Rectal smooth muscle tissue (tissue), 1 donor: ENCODE measurements at regions not wholly inside any gene's neighbourhood (a gene's known extent, or its start where the extent isn't known, plus 50 kb on each side); places are given as distances from the start of the nearest gene placed in this dataset.
"Not testable (repeated sequence)": the region's sequence is repeated elsewhere in the genome, so short reads cannot be mapped to it uniquely, and the experiment has no call there.

Source experiments
- H3K27ac ChIP-seq: one replicate; pipeline ENCODE4 v1.7.0; 2013; ENCODE audit warnings: low read depth, low read length, inconsistent platforms
- H3K27me3 ChIP-seq: one replicate; pipeline ENCODE4 v1.7.0; 2013; ENCODE audit warnings: low read length; ENCODE audit not compliant: control insufficient read depth, insufficient read depth
- H3K36me3 ChIP-seq: one replicate; pipeline ENCODE4 v1.7.0; 2013; ENCODE audit warnings: low read length; ENCODE audit not compliant: control insufficient read depth, insufficient read depth
- H3K4me1 ChIP-seq: one replicate; pipeline ENCODE4 v1.7.0; 2013; ENCODE audit warnings: low read length; ENCODE audit not compliant: control insufficient read depth, insufficient read depth
- H3K4me3 ChIP-seq: one replicate; pipeline ENCODE4 v1.7.0; 2013; ENCODE audit warnings: low read length
- H3K9ac ChIP-seq: one replicate; pipeline ENCODE4 v1.7.0; 2013; ENCODE audit warnings: low read length

GRCh38 chr6:6997263-6998193 is 110.2 kb upstream of the RREB1 start:
- no peaks in the 10 kb centered on the region for H3K27me3 ChIP-seq
- no peak overlapping the region for H3K4me3 ChIP-seq
- no peak overlapping the region for H3K27ac ChIP-seq
- no peaks in the 10 kb centered on the region for H3K4me1 ChIP-seq
- H3K36me3 ChIP-seq = no peaks in the 10 kb centered on the region
- no peak overlapping the region for H3K9ac ChIP-seq

- Histone ChIP-seq H3K4me1 (no peaks in the 10 kb centered on the region), H3K27ac (no peak overlapping the region), H3K27me3 (no peaks in the 10 kb centered on the region), H3K4me3 (no peak overlapping the region), H3K36me3 (no peaks in the 10 kb centered on the region), H3K9ac (no peak overlapping the region)
These were observed 109.6 kb upstream of the RREB1 start for GRCh38 chr6:6998194-6998569.

GRCh38 chr6:7000825-7001777 is 106.7 kb upstream of the RREB1 start:
- H3K4me1 ChIP-seq = no peaks in the 10 kb centered on the region
- H3K27me3 ChIP-seq = no peaks in the 10 kb centered on the region
- no peaks in the 10 kb centered on the region for H3K36me3 ChIP-seq
- no peak overlapping the region for H3K4me3 ChIP-seq
- no peak overlapping the region for H3K27ac ChIP-seq
- no peak overlapping the region for H3K9ac ChIP-seq

GRCh38 chr6:7003041-7003440 is 104.7 kb upstream of the RREB1 start:
- H3K27ac ChIP-seq = no peak overlapping the region
- no peaks in the 10 kb centered on the region for H3K27me3 ChIP-seq

GRCh38 chr6:7004581-7005297 is 103.0 kb upstream of the RREB1 start:
- no peaks in the 10 kb centered on the region for H3K4me1 ChIP-seq
- H3K27me3 ChIP-seq = no peaks in the 10 kb centered on the region
- no peak overlapping the region for H3K4me3 ChIP-seq
- no peaks in the 10 kb centered on the region for H3K36me3 ChIP-seq
- no peak overlapping the region for H3K27ac ChIP-seq
- no peak overlapping the region for H3K9ac ChIP-seq

More at GRCh38 chr6:7003041-7003440, 104.7 kb upstream of the RREB1 start:
- Histone ChIP-seq H3K36me3 (no peaks in the 10 kb centered on the region), H3K9ac (no peak overlapping the region), H3K4me3 (no peak overlapping the region), H3K4me1 (no peaks in the 10 kb centered on the region)

GRCh38 chr6:7006515-7007191 is 101.1 kb upstream of the RREB1 start:
- no peaks in the 10 kb centered on the region for H3K4me1 ChIP-seq
- no peak overlapping the region for H3K27ac ChIP-seq
- H3K9ac ChIP-seq = no peak overlapping the region

GRCh38 chr6:7008451-7008988 is 99.2 kb upstream of the RREB1 start:
- no peak overlapping the region for H3K27ac ChIP-seq
- H3K4me3 ChIP-seq = no peak overlapping the region

More at GRCh38 chr6:7006515-7007191, 101.1 kb upstream of the RREB1 start:
- Histone ChIP-seq H3K36me3 (no peaks in the 10 kb centered on the region), H3K27me3 (no peaks in the 10 kb centered on the region), H3K4me3 (no peak overlapping the region)

GRCh38 chr6:7016226-7016625 is 91.5 kb upstream of the RREB1 start:
- Histone ChIP-seq H3K27ac (no peak overlapping the region), H3K4me1 (no peaks in the 10 kb centered on the region), H3K9ac (no peak overlapping the region), H3K36me3 (no peaks in the 10 kb centered on the region), H3K27me3 (no peaks in the 10 kb centered on the region), H3K4me3 (no peak overlapping the region)

More at GRCh38 chr6:7008451-7008988, 99.2 kb upstream of the RREB1 start:
- Histone ChIP-seq H3K36me3 (no peaks in the 10 kb centered on the region), H3K9ac (no peak overlapping the region), H3K4me1 (no peaks in the 10 kb centered on the region), H3K27me3 (no peaks in the 10 kb centered on the region)

- no peaks in the 10 kb centered on the region for H3K4me1 ChIP-seq
- H3K27me3 ChIP-seq = no peaks in the 10 kb centered on the region
- no peak overlapping the region for H3K27ac ChIP-seq
- H3K36me3 ChIP-seq = no peaks in the 10 kb centered on the region
- no peak overlapping the region for H3K4me3 ChIP-seq
- H3K9ac ChIP-seq = no peak overlapping the region
These were observed 86.5 kb upstream of the RREB1 start for GRCh38 chr6:7021301-7021700.

GRCh38 chr6:7025861-7026260 is 81.9 kb upstream of the RREB1 start:
- H3K27ac ChIP-seq = no peak overlapping the region
- no peaks in the 10 kb centered on the region for H3K4me1 ChIP-seq
- H3K27me3 ChIP-seq = no peaks in the 10 kb centered on the region
- no peak overlapping the region for H3K4me3 ChIP-seq
- no peaks in the 10 kb centered on the region for H3K36me3 ChIP-seq
- no peak overlapping the region for H3K9ac ChIP-seq

- not testable (repeated sequence) for H3K4me1 ChIP-seq, H3K27me3 ChIP-seq, H3K4me3 ChIP-seq, H3K36me3 ChIP-seq, H3K27ac ChIP-seq, H3K9ac ChIP-seq
These were observed 78.8 kb upstream of the RREB1 start for GRCh38 chr6:7028963-7029362.
